Iris pigment epithelial cell (primary cell): ENCODE measurements at regions not wholly inside any gene's neighbourhood (a gene's known extent, or its start where the extent isn't known, plus 50 kb on each side); places are given as distances from the start of the nearest gene placed in this dataset.

Source experiments
- DNase-seq: peaks from one replicate; pipeline ENCODE4 v3.0.0-alpha.2; 2011; ENCODE audit warnings: low read depth

- DNase-seq = no peak
Observed at GRCh38 chr2:129757366-129757914, 222.0 kb upstream of the RAB6C start.

- no peak for DNase-seq
Observed at GRCh38 chr2:129757915-129758783, 221.3 kb upstream of the RAB6C start.

GRCh38 chr2:129758784-129759471 is 220.5 kb upstream of the RAB6C start:
- no peak for DNase-seq

- DNase-seq = no peak
Observed at GRCh38 chr2:129759472-129760010, 219.9 kb upstream of the RAB6C start.

- no peak for DNase-seq
Observed at GRCh38 chr2:129760669-129761068, 218.8 kb upstream of the RAB6C start.

- DNase-seq = no peak
Observed at GRCh38 chr2:129761569-129762021, 217.9 kb upstream of the RAB6C start.

- DNase-seq = no peak
Observed at GRCh38 chr2:129762386-129763189, 216.9 kb upstream of the RAB6C start.

- no peak for DNase-seq
Observed at GRCh38 chr2:129763190-129763846, 216.1 kb upstream of the RAB6C start.

GRCh38 chr2:129763966-129764365 is 215.5 kb upstream of the RAB6C start:
- no peak for DNase-seq

GRCh38 chr2:129764376-129765325 is 214.8 kb upstream of the RAB6C start:
- DNase-seq = no peak

- no peak for DNase-seq
Observed at GRCh38 chr2:129765326-129765677, 214.2 kb upstream of the RAB6C start.

GRCh38 chr2:129765678-129766351 is 213.7 kb upstream of the RAB6C start:
- DNase-seq = no peak

GRCh38 chr2:129766374-129766993 is 213.0 kb upstream of the RAB6C start:
- no peak for DNase-seq

- DNase-seq = no peak
Observed at GRCh38 chr2:129767346-129768035, 212.0 kb upstream of the RAB6C start.

GRCh38 chr2:129768036-129768386 is 211.5 kb upstream of the RAB6C start:
- no peak for DNase-seq

- DNase-seq = no peak
Observed at GRCh38 chr2:129768485-129769184, 210.8 kb upstream of the RAB6C start.

GRCh38 chr2:129769185-129769991 is 210.1 kb upstream of the RAB6C start:
- no peak for DNase-seq
